Suprapubic skin (tissue), 4 donors: ENCODE measurements at regions not wholly inside any gene's neighbourhood (a gene's known extent, or its start where the extent isn't known, plus 50 kb on each side); places are given as distances from the start of the nearest gene placed in this dataset.

Experiments used
- EP300 ChIP-seq: sonication (generic); formaldehyde crosslinking; IDR thresholded peaks from one replicate; pipeline ENCODE4 v1.6.1; 2017; ENCODE audit warnings: antibody characterized with exemption
- POLR2A ChIP-seq, 2 donors: fragments of 450-650 bp; IDR thresholded peaks; one replicate each; pipeline ENCODE4 v1.6.1; 2017; ENCODE audit warnings: antibody characterized with exemption in 2 of 2, mild to moderate bottlenecking in 2 of 2, moderate library complexity in 2 of 2
- POLR2AphosphoS5 ChIP-seq, 3 donors: sonication (generic); formaldehyde crosslinking; IDR thresholded peaks; one replicate each; pipeline ENCODE4 v1.6.1; 2017; ENCODE audit warnings: antibody characterized with exemption in 3 of 3
- TF ChIP-seq, protein P1 (sequence below), 2 donors: fragments of 200-600 bp in 1 of 2; fragments of 450-650 bp in 1 of 2; sonication (generic) in 1 of 2; IDR thresholded peaks; one replicate each; pipeline ENCODE4 v1.5.1; 2016 to 2019; ENCODE audit warnings: antibody characterized with exemption in 2 of 2, mild to moderate bottlenecking in 1 of 2, moderate library complexity in 1 of 2

DNA sequence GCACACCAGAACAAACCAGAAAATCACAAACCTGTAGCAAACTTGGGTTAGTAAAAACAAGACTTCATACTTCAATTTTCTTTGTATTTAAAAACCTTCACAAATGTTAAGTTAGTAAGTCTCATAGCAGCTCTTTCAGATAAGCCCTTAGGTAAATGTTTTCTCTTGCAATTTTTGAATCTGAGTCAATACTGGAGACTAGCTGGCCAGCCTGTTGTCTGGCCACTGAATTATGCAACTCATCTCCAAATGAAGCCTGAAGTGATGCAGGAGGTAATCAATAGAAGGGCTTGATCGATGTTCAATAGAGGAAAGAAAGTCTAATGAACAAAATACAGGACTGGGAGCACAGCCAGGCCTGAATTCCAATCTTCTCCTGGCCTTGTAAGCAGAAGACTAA lies 465.2 kb downstream of the LRIG3 start:
- TF ChIP-seq, protein P1, sequence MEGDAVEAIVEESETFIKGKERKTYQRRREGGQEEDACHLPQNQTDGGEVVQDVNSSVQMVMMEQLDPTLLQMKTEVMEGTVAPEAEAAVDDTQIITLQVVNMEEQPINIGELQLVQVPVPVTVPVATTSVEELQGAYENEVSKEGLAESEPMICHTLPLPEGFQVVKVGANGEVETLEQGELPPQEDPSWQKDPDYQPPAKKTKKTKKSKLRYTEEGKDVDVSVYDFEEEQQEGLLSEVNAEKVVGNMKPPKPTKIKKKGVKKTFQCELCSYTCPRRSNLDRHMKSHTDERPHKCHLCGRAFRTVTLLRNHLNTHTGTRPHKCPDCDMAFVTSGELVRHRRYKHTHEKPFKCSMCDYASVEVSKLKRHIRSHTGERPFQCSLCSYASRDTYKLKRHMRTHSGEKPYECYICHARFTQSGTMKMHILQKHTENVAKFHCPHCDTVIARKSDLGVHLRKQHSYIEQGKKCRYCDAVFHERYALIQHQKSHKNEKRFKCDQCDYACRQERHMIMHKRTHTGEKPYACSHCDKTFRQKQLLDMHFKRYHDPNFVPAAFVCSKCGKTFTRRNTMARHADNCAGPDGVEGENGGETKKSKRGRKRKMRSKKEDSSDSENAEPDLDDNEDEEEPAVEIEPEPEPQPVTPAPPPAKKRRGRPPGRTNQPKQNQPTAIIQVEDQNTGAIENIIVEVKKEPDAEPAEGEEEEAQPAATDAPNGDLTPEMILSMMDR (IDR thresholded peaks at IDR 0.05) = no peak
- TF ChIP-seq POLR2A (IDR thresholded peaks at IDR 0.05) (no peak), POLR2AphosphoS5 (IDR thresholded peaks at IDR 0.05) (no peak), EP300 (no peak)
